HepG2 (cell line): ENCODE measurements at regions not wholly inside any gene's neighbourhood (a gene's known extent, or its start where the extent isn't known, plus 50 kb on each side); places are given as distances from the start of the nearest gene placed in this dataset.

ENCODE experiments used
- ATF3 ChIP-seq: sonication (generic); formaldehyde crosslinking; IDR thresholded peaks from 2 replicates; pipeline ENCODE4 v1.4.0; 2020; ENCODE audit warnings: missing genetic modification reagents
- GABPB1 ChIP-seq: IDR thresholded peaks from 2 replicates; pipeline ENCODE4 v1.6.1; 2016; ENCODE audit warnings: mild to moderate bottlenecking, missing genetic modification reagents, moderate library complexity, missing compliant biosample characterization
- IRX3 ChIP-seq: sonication (generic); formaldehyde crosslinking; IDR thresholded peaks from 2 replicates; pipeline ENCODE4 v1.8.1; 2023; ENCODE audit warnings: mild to moderate bottlenecking, low read depth, missing genetic modification reagents, borderline replicate concordance
- ZGPAT ChIP-seq: IDR thresholded peaks from 2 replicates; pipeline ENCODE4 v1.6.1; 2016; ENCODE audit warnings: mild to moderate bottlenecking
- ZNF615 ChIP-seq: sonication (generic); formaldehyde crosslinking; IDR thresholded peaks from 2 replicates; pipeline ENCODE4 v1.5.0; 2020; ENCODE audit warnings: mild to moderate bottlenecking, missing genetic modification reagents, borderline replicate concordance
- ZNF629 ChIP-seq: sonication (generic); formaldehyde crosslinking; conservative IDR thresholded peaks from 2 replicates; pipeline ENCODE4 v1.5.0; 2020; ENCODE audit warnings: missing genetic modification reagents

- TF ChIP-seq ZNF615 = no peak
- no peak for TF ChIP-seq GABPB1 (CRISPR knock-in tag)
- TF ChIP-seq IRX3 (CRISPR knock-in tag) = no peak
- no peak for TF ChIP-seq ZNF629 (CRISPR knock-in tag)
- TF ChIP-seq ATF3 (CRISPR knock-in tag) = no peak
- no peak for TF ChIP-seq ZGPAT (CRISPR knock-in tag)
These were observed 189.0 kb downstream of the URB2 start for GRCh38 chr1:229815076-229815475.
